ENCODE measurements at regions not wholly inside any gene's neighbourhood (a gene's known extent, or its start where the extent isn't known, plus 50 kb on each side); places are given as distances from the start of the nearest gene placed in this dataset.

- intact Hi-C loops (cut with micrococcal nuclease): no loop called here
- Mint-ChIP-seq H3K4me3 (no peak overlapping the region), H3K4me1 (ENCODE audit: low read depth) (no peaks in the 10 kb centered on the region), H3K27ac (no peak overlapping the region), H3K27me3 (no peaks in the 10 kb centered on the region), H3K9me3 (peaks cover 9% of the 10 kb centered on the region), H3K36me3 (ENCODE audit: low read depth) (no peaks in the 10 kb centered on the region)
- DNase-seq (no peak), ATAC-seq (no peak)
- TF ChIP-seq, protein P1, sequence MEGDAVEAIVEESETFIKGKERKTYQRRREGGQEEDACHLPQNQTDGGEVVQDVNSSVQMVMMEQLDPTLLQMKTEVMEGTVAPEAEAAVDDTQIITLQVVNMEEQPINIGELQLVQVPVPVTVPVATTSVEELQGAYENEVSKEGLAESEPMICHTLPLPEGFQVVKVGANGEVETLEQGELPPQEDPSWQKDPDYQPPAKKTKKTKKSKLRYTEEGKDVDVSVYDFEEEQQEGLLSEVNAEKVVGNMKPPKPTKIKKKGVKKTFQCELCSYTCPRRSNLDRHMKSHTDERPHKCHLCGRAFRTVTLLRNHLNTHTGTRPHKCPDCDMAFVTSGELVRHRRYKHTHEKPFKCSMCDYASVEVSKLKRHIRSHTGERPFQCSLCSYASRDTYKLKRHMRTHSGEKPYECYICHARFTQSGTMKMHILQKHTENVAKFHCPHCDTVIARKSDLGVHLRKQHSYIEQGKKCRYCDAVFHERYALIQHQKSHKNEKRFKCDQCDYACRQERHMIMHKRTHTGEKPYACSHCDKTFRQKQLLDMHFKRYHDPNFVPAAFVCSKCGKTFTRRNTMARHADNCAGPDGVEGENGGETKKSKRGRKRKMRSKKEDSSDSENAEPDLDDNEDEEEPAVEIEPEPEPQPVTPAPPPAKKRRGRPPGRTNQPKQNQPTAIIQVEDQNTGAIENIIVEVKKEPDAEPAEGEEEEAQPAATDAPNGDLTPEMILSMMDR (IDR thresholded peaks at IDR 0.05): no peak
- ChIA-PET POLR2A (no interaction called here), CTCF (no interaction called here)
Measured at GRCh38 chr4:135515295-135515694, 1313.7 kb upstream of the PABPC4L start.

GRCh38 chr4:135510582-135510981 lies 1309.0 kb upstream of the PABPC4L start:
- POLR2A ChIA-PET: no interaction called here
- Mint-ChIP-seq H3K36me3 (ENCODE audit: low read depth) (no peaks in the 10 kb centered on the region), H3K9me3 (peaks cover 8% of the 10 kb centered on the region), H3K27ac (no peak overlapping the region), H3K4me1 (ENCODE audit: low read depth) (no peaks in the 10 kb centered on the region), H3K4me3 (no peak overlapping the region), H3K27me3 (no peaks in the 10 kb centered on the region)
- DNase-seq: no peak
- TF ChIP-seq, protein P1 (IDR thresholded peaks at IDR 0.05): no peak
- no peak for ATAC-seq
- intact Hi-C loops (cut with micrococcal nuclease): no loop called here
- CTCF ChIA-PET: no interaction called here

DNA sequence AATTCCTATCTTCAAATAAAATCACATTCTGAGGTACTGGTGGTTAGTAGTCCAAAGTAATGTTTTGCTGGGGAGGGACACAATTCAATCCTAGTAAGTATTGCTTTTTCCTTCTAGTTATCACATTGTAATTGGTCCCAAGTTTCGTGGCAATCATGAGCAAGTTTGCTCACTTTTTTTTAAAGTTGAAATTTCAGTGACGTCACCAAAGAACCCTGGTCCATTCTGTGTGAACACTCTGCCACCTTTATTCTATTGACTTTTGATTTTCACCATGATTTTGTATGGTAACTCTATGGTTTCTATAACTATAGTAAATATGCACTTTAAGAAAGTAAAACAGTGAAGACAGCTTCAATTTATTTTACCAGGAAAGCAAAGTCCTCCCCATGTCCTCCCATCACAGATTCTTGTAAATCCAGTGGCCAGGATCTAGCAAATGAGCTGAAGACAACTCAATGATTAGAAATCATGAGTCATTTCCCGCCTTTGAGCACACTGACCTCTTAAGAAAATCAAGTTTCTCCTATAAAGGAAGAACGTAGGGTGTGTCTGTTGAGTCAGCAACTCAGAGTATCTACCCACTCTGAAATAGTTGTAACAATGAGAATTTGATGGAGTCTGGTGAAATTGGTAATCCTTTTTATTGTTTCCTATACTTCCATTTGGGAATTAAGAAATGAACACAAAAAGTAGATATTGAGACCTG lies 1306.6 kb upstream of the PABPC4L start:
- Mint-ChIP-seq H3K4me3 (no peak overlapping the region), H3K27ac (no peak overlapping the region), H3K9me3 (peaks cover 5% of the 10 kb centered on the region), H3K4me1 (ENCODE audit: low read depth) (no peaks in the 10 kb centered on the region), H3K36me3 (ENCODE audit: low read depth) (no peaks in the 10 kb centered on the region), H3K27me3 (no peaks in the 10 kb centered on the region)
- POLR2A ChIA-PET: no interaction called here
- TF ChIP-seq, protein P1 (IDR thresholded peaks at IDR 0.05): no peak
- ATAC-seq (no peak), DNase-seq (no peak)
- intact Hi-C loops (cut with micrococcal nuclease): no loop called here
- CTCF ChIA-PET: no interaction called here

- H3K4me3 Mint-ChIP-seq: no peak overlapping the region
- no peaks in the 10 kb centered on the region for H3K36me3 Mint-ChIP-seq (ENCODE audit: low read depth)
- H3K9me3 Mint-ChIP-seq: peaks cover 9% of the 10 kb centered on the region
- no peak overlapping the region for H3K27ac Mint-ChIP-seq
- no peaks in the 10 kb centered on the region for H3K4me1 Mint-ChIP-seq (ENCODE audit: low read depth)
- ATAC-seq (no peak), DNase-seq (no peak)
- H3K27me3 Mint-ChIP-seq: no peaks in the 10 kb centered on the region
- ChIA-PET CTCF (no interaction called here), POLR2A (no interaction called here)
- intact Hi-C loops (cut with micrococcal nuclease): no loop called here
- TF ChIP-seq, protein P1 (IDR thresholded peaks at IDR 0.05): no peak
Measured at GRCh38 chr4:135497563-135498152, 1296.1 kb upstream of the PABPC4L start.

DNA sequence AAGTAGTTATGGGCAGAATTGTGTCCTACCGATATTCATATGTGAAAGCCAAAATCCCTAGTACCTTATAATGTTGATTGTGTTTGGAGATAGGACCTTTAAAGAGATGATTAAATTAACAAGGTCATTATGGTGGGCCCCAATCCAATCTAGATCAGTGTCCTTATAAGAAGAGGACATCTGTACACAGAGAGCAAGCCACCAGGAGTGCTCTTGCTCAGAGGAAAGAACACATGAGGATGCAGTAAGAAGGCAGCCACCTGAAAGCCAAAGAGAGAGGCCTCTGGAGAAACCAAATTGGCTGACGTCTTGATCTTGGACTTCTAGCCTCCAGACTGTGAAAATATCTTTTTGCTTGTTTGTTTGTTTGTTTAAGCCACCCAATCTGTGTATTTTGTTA lies 1290.8 kb upstream of the PABPC4L start:
- H3K27ac Mint-ChIP-seq: no peak overlapping the region
- H3K27me3 Mint-ChIP-seq: no peaks in the 10 kb centered on the region
- no peaks in the 10 kb centered on the region for H3K4me1 Mint-ChIP-seq (ENCODE audit: low read depth)
- TF ChIP-seq, protein P1 (IDR thresholded peaks at IDR 0.05): no peak
- no peak overlapping the region for H3K4me3 Mint-ChIP-seq
- intact Hi-C loops (cut with micrococcal nuclease): no loop called here
- DNase-seq: no peak
- no peak for ATAC-seq
- H3K9me3 Mint-ChIP-seq: peaks cover 5% of the 10 kb centered on the region
- CTCF ChIA-PET: no interaction called here
- POLR2A ChIA-PET: no interaction called here
- H3K36me3 Mint-ChIP-seq (ENCODE audit: low read depth): no peaks in the 10 kb centered on the region

Measured in activated CD8-positive, alpha-beta T cell treated with anti-CD3 and anti-CD28 coated beads for 36 hours (primary cell).